RWPE1 (cell line): ENCODE measurements at regions not wholly inside any gene's neighbourhood (a gene's known extent, or its start where the extent isn't known, plus 50 kb on each side); places are given as distances from the start of the nearest gene placed in this dataset.
A peak's percentile ranks its signal among the peaks of the same experiment; 100 is the strongest.
"Not testable (repeated sequence)": the region's sequence is repeated elsewhere in the genome, so short reads cannot be mapped to it uniquely, and the experiment has no call there.

Experiments
- CTCF ChIA-PET: fragments of 350-600 bp; sonication (Branson Sonifier 250); formaldehyde crosslinking; extraction: SDS; loops from one replicate; lab custom pipeline; 2021; lab: Yijun Ruan, JAX
- POLR2A ChIA-PET: fragments of 400-600 bp; formaldehyde crosslinking; extraction: SDS; loops from one replicate; lab custom pipeline; 2020; ENCODE audit warnings: antibody characterized with exemption; ENCODE audit not compliant: low non-redundant PET; lab: Yijun Ruan, JAX
- DNase-seq: peaks from one replicate; pipeline ENCODE4 v3.0.0; 2012; ENCODE audit warnings: low spot score
- H3K27ac ChIP-seq: fragments of 450-650 bp; 2 replicates; pipeline ENCODE4 v1.5.1; 2017
- CTCF ChIP-seq: fragments of 450-650 bp; conservative IDR thresholded peaks from 2 replicates; pipeline ENCODE4 v1.5.1; 2017; ENCODE audit warnings: low read depth, mild to moderate bottlenecking

- H3K27ac ChIP-seq = peak overlapping the region; percentile 95
- ChIA-PET CTCF (interaction anchor here (0.6 to 1.1 kb wide), 5 partner anchors 15 to 1401 kb away, joined by 3 to 6 read pairs (median 3); a partner anchor contains a TSS), POLR2A (interaction anchor here (0.5 to 3.1 kb wide), 8 partner anchors 10 to 92 kb away, joined by 3 to 24 read pairs (median 4); a partner anchor contains a TSS)
- no peak for TF ChIP-seq CTCF
- DNase-seq = no peak
Measured at GRCh38 chr6:26233649-26234420, 131.2 kb upstream of the BTN3A2 start.

DNA sequence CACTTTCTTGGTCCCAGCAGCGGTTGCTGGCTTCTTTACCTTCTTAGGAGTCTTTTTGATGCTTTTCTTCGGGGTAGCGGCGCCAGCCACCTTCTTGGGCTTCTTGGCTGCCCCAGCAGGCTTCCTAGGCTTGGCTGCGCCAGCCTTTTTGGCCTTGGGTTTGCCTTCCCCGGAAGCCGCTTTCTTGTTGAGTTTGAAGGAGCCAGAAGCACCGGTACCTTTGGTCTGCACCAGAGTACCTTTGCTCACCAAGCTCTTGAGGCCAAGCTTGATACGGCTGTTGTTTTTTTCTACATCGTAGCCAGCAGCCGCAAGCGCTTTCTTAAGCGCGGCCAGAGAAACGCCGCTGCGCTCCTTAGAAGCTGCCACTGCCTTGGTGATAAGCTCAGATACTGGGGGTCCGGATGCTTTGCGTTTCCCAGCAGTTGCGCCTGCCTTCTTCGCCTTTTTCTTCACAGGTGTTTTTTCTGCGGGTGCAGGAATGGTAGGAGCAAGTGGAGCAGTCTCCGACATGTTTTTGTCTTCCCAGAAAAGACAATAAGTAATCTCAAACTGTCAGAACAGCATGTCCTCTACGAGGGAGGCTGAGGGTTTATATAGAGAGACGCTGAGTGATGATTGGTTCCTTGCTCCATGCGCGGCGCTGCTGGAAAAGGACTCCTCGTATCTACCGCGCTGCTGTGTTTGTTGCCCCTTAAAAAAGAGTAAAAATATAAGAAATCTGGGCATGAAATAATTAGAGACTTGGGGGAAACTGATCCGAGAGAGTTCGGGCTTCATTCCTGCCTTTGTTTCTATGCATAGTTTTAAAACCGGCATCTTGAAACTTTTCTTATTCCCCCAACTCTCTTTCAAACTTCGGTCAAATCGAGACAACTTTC lies 130.3 kb upstream of the BTN3A2 start:
- POLR2A ChIA-PET = interaction anchor here (0.6 to 3.1 kb wide), 7 partner anchors 11 to 93 kb away, joined by 3 to 24 read pairs (median 5); a partner anchor contains a TSS
- DNase-seq = peak; percentile 77

DNA sequence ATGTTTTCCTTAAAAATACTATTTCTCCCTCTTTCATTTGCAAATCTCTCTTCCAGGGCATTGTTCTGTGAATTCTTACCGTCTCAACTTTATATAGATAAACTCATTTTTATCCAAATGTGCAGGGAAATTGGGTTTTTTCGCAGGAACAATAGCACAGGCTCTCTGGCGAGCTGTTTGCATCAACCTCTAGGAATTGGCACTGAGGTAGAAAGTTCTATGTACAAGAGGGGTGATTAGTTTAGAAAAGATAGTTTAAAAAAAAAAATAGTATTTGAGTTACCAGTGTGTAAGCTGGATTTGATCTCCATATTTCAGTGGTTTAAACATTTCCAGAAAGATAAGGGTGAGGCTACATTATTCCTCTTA lies 129.7 kb upstream of the BTN3A2 start:
- H3K27ac ChIP-seq = no peak overlapping the region
- POLR2A ChIA-PET = interaction anchor here (1.1 to 2.9 kb wide), 2 partner anchors 16 to 18 kb away, joined by 4 to 24 read pairs; a partner anchor contains a TSS
- DNase-seq = no peak
- CTCF ChIA-PET = no interaction called here
- no peak for TF ChIP-seq CTCF

More for the DNA sequence above, 130.3 kb upstream of the BTN3A2 start:
- TF ChIP-seq CTCF = no peak
- CTCF ChIA-PET = interaction anchor here (0.6 to 1.0 kb wide), 3 partner anchors 16 to 1401 kb away, joined by 3 read pairs; no protein-coding TSS in a partner anchor
- H3K27ac ChIP-seq = peak overlapping the region; percentile 95

DNA sequence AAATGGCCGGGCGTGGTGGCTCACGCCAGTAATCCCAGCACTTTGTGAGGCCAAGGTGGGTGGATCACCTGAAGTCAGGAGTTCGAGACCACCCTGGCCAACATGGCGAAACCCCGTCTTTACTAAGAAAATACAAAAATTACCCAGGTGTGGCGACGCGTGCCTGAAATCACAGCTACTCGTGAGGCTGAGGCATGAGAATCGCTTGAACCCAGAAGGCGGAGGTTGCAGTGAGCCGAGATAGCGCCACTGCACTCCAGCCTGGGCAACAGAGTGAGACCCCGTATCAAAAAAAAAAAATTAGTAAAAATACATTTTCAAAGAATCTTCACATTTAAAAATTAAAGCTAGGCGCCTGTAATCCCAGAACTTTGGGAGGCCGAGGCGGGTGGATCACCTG lies 125.6 kb upstream of the BTN3A2 start:
- CTCF ChIA-PET, DNase-seq: not testable (repeated sequence)
- POLR2A ChIA-PET = interaction anchor here (0.5 kb wide), 1 partner anchor 22 kb away, joined by 3 read pairs; no protein-coding TSS in a partner anchor
- H3K27ac ChIP-seq = peak overlapping the region; percentile 68

GRCh38 chr6:26240157-26241032 lies 124.6 kb upstream of the BTN3A2 start:
- no peak for TF ChIP-seq CTCF
- POLR2A ChIA-PET = interaction anchor here (0.5 kb wide), 1 partner anchor 23 kb away, joined by 3 read pairs; no protein-coding TSS in a partner anchor
- CTCF ChIA-PET = no interaction called here
- DNase-seq = no peak
- H3K27ac ChIP-seq = peak overlapping the region; percentile 68
